Esophagus squamous epithelium (tissue), 5 donors: ENCODE measurements at regions not wholly inside any gene's neighbourhood (a gene's known extent, or its start where the extent isn't known, plus 50 kb on each side); places are given as distances from the start of the nearest gene placed in this dataset.
"Not testable (repeated sequence)": the region's sequence is repeated elsewhere in the genome, so short reads cannot be mapped to it uniquely, and the experiment has no call there.

Experiments used
- DNase-seq: peaks from one replicate; lab custom pipeline; 2025; lab: John Stamatoyannopoulos, UW
- H3K27ac ChIP-seq, 4 donors: fragments of 200-600 bp; sonication (generic); one replicate each; pipeline ENCODE4 v1.5.1; 2016 to 2019; ENCODE audit warnings: mild to moderate bottlenecking in 1 of 4
- H3K27me3 ChIP-seq, 4 donors: fragments of 200-600 bp; sonication (generic); 1 replicate in 3 of 4; 2 replicates in 1 of 4; pipeline versions ENCODE4 v1.5.1 to v1.6.0; 2017 to 2021; ENCODE audit warnings: antibody characterized with exemption in 1 of 4
- H3K36me3 ChIP-seq, 3 donors: fragments of 200-600 bp; sonication (generic); one replicate each; pipeline ENCODE4 v1.5.1; 2016 to 2019
- H3K4me1 ChIP-seq, 3 donors: fragments of 200-600 bp; sonication (generic); one replicate each; pipeline ENCODE4 v1.5.1; 2017 to 2019
- H3K4me3 ChIP-seq, 4 donors: fragments of 200-600 bp; sonication (generic); 1 replicate in 3 of 4; 2 replicates in 1 of 4; pipeline ENCODE4 v1.5.1; 2016 to 2019; ENCODE audit warnings: mild to moderate bottlenecking in 2 of 4, moderate library complexity in 1 of 4
- H3K9me3 ChIP-seq, 3 donors: fragments of 200-600 bp; sonication (generic); one replicate each; pipeline ENCODE4 v1.5.1; 2016 to 2019
- POLR2A ChIP-seq, 4 donors: fragments of 450-650 bp; IDR thresholded peaks; one replicate each; pipeline ENCODE4 v1.6.1; 2017; ENCODE audit warnings: antibody characterized with exemption in 4 of 4, mild to moderate bottlenecking in 4 of 4, moderate library complexity in 3 of 4
- WGBS, 2 donors: methylation state at CpG; one replicate each; pipeline ENCODE4 v1.1.5; 2018; 5-methylcytosine and 5-hydroxymethylcytosine counted together
- intact Hi-C: fragments of 100-400 bp; cut with DNase I; formaldehyde crosslinking; loops from one replicate; pipeline ENCODE4 v1.15.0; 2022
- TF ChIP-seq, protein P1 (sequence below), 6 experiments: fragments of 450-650 bp in 4 of 6; fragments of 200-600 bp in 2 of 6; sonication (generic) in 2 of 6; IDR thresholded peaks; one replicate each; pipeline ENCODE4 v1.5.1; 2016 to 2019; ENCODE audit warnings: antibody characterized with exemption in 6 of 6, mild to moderate bottlenecking in 4 of 6, moderate library complexity in 4 of 6
- donor health status: DM: yes; HTN: yes; CAD: no.

DNA sequence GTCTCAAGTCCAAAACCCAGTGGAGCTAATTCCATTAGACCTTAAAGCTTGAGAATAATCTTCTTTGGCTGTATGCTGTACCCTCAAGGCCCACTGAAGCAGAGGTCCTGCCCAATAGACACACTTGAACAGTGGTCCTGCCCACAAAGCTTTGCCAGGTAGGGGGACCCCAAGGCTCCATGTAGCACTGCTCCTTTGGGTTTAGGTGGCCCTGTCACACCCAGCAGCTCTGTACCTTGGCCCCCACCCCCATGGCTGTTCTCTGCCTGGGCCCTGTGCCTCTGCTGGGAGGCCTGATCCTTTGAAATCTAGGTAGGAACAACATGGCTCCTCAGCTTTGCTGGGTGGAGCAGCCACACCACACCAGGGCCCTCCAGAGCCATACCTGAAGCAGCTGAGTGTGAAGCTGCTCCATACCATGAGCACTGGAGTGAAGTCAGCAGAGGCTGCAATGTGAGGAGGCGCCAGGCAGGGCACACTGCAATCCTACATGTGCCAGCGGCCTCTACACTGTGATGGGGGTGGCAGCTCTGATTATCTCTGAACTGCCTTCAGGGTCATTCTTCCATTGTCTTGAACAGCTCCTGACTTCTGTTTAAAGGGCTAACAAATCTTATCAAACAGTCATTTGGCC lies 188.0 kb upstream of the CCDC54 start:
- WGBS, 2 donors: 85% methylated on average over 2 of the region's 2 CpGs; no CpG with 5 or more reads in 1 of the 2 donors
- no peaks in the 10 kb centered on the region for H3K4me1 ChIP-seq
- no peaks in the 10 kb centered on the region for H3K27me3 ChIP-seq
- intact Hi-C loops: no loop called here
- TF ChIP-seq, protein P1, sequence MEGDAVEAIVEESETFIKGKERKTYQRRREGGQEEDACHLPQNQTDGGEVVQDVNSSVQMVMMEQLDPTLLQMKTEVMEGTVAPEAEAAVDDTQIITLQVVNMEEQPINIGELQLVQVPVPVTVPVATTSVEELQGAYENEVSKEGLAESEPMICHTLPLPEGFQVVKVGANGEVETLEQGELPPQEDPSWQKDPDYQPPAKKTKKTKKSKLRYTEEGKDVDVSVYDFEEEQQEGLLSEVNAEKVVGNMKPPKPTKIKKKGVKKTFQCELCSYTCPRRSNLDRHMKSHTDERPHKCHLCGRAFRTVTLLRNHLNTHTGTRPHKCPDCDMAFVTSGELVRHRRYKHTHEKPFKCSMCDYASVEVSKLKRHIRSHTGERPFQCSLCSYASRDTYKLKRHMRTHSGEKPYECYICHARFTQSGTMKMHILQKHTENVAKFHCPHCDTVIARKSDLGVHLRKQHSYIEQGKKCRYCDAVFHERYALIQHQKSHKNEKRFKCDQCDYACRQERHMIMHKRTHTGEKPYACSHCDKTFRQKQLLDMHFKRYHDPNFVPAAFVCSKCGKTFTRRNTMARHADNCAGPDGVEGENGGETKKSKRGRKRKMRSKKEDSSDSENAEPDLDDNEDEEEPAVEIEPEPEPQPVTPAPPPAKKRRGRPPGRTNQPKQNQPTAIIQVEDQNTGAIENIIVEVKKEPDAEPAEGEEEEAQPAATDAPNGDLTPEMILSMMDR (IDR thresholded peaks at IDR 0.05): no peak
- TF ChIP-seq POLR2A (IDR thresholded peaks at IDR 0.05): no peak
- DNase-seq: no peak
- no peaks in the 10 kb centered on the region for H3K36me3 ChIP-seq
- no peak overlapping the region for H3K27ac ChIP-seq
- H3K9me3 ChIP-seq: no peaks in the 10 kb centered on the region
- H3K4me3 ChIP-seq: no peak overlapping the region

DNA sequence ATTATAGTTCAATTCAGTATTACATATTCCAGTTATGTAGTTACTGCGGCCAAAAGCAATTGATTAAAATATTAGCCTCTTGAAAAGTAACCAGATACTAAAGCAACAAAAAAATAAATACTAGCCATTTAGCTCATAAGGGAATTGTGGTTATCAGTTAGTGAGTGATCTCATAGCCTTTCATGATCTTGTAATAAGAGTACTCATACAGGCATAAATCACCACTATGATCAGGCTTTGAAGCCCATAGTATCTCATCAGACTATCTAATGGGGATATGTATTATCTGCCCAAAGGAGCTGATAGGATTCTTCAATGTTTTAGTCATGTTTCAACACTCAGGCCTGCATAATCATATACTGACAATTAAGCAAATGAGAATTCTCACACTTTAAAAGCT lies 184.1 kb upstream of the CCDC54 start:
- peaks cover 0 to 3% (median 0%) of the 10 kb centered on the region in 3 donors for H3K4me1 ChIP-seq
- no peak overlapping the region for H3K4me3 ChIP-seq
- TF ChIP-seq POLR2A (IDR thresholded peaks at IDR 0.05): no peak
- TF ChIP-seq, protein P1 (IDR thresholded peaks at IDR 0.05): no peak
- DNase-seq: no peak
- H3K27ac ChIP-seq: no peak overlapping the region
- no peaks in the 10 kb centered on the region for H3K9me3 ChIP-seq
- H3K27me3 ChIP-seq: no peaks in the 10 kb centered on the region
- 80 to 96% methylated on average over 1 of the region's 1 CpG for WGBS, 2 donors
- no peaks in the 10 kb centered on the region for H3K36me3 ChIP-seq
- intact Hi-C loops: no loop called here

DNA sequence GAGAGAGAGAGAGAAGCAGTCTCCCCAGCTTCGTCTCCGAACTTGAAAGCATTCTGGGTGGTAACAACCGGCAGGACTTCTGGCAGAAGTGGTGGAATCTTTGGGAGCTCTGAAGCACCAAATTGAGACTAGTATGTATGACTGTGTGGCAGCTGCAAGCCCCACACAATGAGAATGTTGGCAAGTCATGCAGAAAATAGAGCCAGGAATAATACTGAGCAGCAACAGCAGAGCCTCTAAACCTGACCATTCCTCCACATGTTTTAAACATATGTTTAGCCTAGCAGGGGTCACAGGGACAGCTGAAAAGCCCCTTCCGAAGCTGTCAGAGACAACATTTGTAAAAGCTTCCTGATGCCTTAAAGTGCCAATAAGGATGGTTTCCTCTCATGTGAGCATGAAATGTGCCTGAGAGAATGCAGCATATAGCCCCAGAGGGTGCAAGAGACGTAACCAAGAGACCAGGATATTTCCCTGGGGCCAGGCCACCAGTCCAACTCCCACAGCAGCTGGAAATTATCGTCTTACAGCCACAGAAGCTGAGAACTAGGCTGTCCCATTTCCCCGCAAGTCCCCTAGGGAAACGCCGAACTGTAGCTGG lies 178.6 kb upstream of the CCDC54 start:
- intact Hi-C loops: no loop called here
- no peaks in the 10 kb centered on the region for H3K36me3 ChIP-seq
- H3K27me3 ChIP-seq: no peaks in the 10 kb centered on the region
- peaks cover 0 to 40% (median 19%) of the 10 kb centered on the region in 3 donors for H3K4me1 ChIP-seq
- no peaks in the 10 kb centered on the region for H3K9me3 ChIP-seq
- no peak for DNase-seq
- TF ChIP-seq POLR2A (IDR thresholded peaks at IDR 0.05): no peak
- TF ChIP-seq, protein P1 (IDR thresholded peaks at IDR 0.05): no peak
- 50 to 61% methylated on average over 8 to 9 of the region's 9 CpGs for WGBS, 2 donors
- H3K27ac ChIP-seq: peak overlapping the region in 2 of 4 donors; percentile 62 to 66
- peak overlapping the region in 2 of 4 donors; percentile 2 to 38 for H3K4me3 ChIP-seq

DNA sequence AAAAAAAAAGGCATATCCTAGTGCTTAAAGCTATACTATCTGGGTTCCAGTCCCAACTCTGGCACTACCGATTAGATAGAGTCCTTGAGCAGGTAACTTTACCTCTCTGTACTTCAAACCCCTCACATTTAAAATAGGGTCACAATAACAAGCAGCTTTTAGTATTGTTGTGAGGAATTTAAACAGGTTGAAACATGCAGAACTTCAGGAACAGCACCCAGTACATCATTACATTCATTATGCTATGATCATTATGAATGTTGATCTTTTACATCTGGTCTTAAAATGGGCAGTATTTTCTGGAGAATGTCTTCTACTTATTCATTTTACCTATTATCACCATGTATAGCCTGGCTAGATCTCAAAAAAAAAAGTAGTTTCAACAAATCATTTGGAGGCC lies 176.1 kb upstream of the CCDC54 start:
- Histone ChIP-seq H3K36me3 (no peaks in the 10 kb centered on the region), H3K9me3 (no peaks in the 10 kb centered on the region), H3K4me1 (peaks cover 0 to 40% (median 19%) of the 10 kb centered on the region in 3 donors), H3K4me3 (no peak overlapping the region), H3K27me3 (no peaks in the 10 kb centered on the region), H3K27ac (no peak overlapping the region)
- TF ChIP-seq, protein P1 (IDR thresholded peaks at IDR 0.05): no peak
- WGBS, 2 donors: 41 to 61% methylated on average over 1 of the region's 1 CpG
- intact Hi-C loops: no loop called here
- DNase-seq: no peak

DNA sequence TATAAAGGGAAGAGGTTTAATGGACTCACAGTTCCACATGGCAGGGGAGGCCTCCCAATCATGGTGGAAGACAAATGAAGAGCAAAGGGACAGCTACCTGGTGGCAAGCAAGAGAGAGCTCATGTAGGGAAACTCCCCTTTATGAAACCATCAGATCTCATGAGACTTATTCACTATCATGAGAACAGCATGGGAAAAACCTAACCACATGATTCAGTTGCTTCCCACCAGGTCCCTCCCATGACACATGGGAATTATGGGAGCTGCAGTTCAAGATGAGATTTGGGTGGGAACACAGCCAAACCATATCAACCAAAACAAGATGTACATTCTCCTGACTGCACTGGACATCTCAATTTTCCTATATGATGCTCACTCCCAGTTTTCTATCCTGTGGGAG lies 174.4 kb upstream of the CCDC54 start:
- DNase-seq, H3K36me3 ChIP-seq, H3K27ac ChIP-seq, H3K4me3 ChIP-seq, H3K27me3 ChIP-seq, H3K9me3 ChIP-seq, intact Hi-C loops: not testable (repeated sequence)
- H3K4me1 ChIP-seq: peaks cover 2 to 57% (median 27%) of the 10 kb centered on the region in 3 donors
